BLaER1 (cell line): ENCODE measurements at regions not wholly inside any gene's neighbourhood (a gene's known extent, or its start where the extent isn't known, plus 50 kb on each side); places are given as distances from the start of the nearest gene placed in this dataset.

ENCODE experiments used
- H3K27ac ChIP-seq: shearing (Covaris generic); formaldehyde crosslinking; 2 replicates; pipeline ENCODE4 v1.8.1; 2022
- H3K27me3 ChIP-seq: shearing (Covaris generic); formaldehyde crosslinking; 2 replicates; pipeline ENCODE4 v1.8.1; 2022
- H3K36me3 ChIP-seq: shearing (Covaris generic); formaldehyde crosslinking; 2 replicates; pipeline ENCODE4 v1.8.1; 2022
- H3K4me1 ChIP-seq: shearing (Covaris generic); formaldehyde crosslinking; 2 replicates; pipeline ENCODE4 v1.8.1; 2022
- H3K4me2 ChIP-seq: shearing (Covaris generic); formaldehyde crosslinking; 2 replicates; pipeline ENCODE4 v1.8.1; 2022
- H3K4me3 ChIP-seq: shearing (Covaris generic); formaldehyde crosslinking; 2 replicates; pipeline ENCODE4 v1.8.1; 2022
- H3K9ac ChIP-seq: shearing (Covaris generic); formaldehyde crosslinking; 2 replicates; pipeline ENCODE4 v1.8.1; 2022
- H3K9me3 ChIP-seq: shearing (Covaris generic); formaldehyde crosslinking; 2 replicates; pipeline ENCODE4 v1.8.1; 2022
- H4K20me1 ChIP-seq: shearing (Covaris generic); formaldehyde crosslinking; 2 replicates; pipeline ENCODE4 v1.8.1; 2022
- Cebpa-rat ChIP-seq: shearing (Covaris generic); IDR thresholded peaks from 2 replicates; pipeline ENCODE4 v1.8.1; 2022

DNA sequence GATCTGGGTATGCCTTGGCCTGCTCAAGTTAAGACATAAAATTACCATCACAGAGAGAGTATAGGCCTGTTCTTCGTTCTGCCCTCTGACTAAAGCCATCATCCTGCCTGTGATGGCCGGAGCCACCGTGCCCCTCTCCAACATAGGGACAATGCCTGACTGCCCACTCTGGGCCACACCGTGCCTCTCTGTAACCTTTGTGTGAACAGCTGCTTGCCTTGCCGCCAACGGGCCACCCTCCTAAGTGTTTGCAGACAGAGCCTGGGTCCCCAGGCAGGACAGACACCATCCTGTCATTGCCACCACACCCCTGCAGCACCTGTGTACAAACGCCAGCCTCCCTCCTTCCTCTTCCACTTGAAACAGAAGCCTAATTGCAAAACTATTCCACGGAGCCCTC, 298.7 kb upstream of the TENM3 start:
- no peak for TF ChIP-seq Cebpa-rat
- no peak overlapping the region for H3K9ac ChIP-seq
- H3K27ac ChIP-seq, result no peak overlapping the region
- no peak overlapping the region for H3K4me2 ChIP-seq
- no peaks in the 10 kb centered on the region for H4K20me1 ChIP-seq
- no peaks in the 10 kb centered on the region for H3K36me3 ChIP-seq
- H3K27me3 ChIP-seq, result no peaks in the 10 kb centered on the region
- H3K4me1 ChIP-seq, result no peaks in the 10 kb centered on the region
- no peaks in the 10 kb centered on the region for H3K9me3 ChIP-seq
- H3K4me3 ChIP-seq, result no peak overlapping the region

DNA sequence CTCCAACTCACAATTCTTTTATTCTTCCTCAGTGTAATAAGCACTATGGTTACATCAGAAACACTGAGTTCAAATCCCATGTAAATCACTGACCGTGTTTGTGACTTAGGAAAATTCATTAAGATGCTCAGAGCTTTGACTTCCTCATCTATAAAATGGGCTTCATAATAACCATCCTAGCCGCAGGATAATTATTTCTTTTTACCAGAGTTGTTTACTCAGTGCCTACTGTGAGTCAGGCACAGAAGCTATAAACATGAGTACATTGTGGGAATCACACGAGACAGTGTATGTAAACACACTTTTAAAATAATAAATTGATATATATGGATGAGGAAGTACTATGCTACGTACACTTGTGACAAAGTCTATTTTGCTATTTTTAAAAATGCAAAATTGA, 296.3 kb upstream of the TENM3 start:
- Histone ChIP-seq H3K4me2 (no peak overlapping the region), H3K9ac (no peak overlapping the region), H3K4me3 (no peak overlapping the region), H3K36me3 (no peaks in the 10 kb centered on the region), H3K4me1 (no peaks in the 10 kb centered on the region), H3K27me3 (no peaks in the 10 kb centered on the region), H3K9me3 (no peaks in the 10 kb centered on the region), H3K27ac (no peak overlapping the region), H4K20me1 (no peaks in the 10 kb centered on the region)
- TF ChIP-seq Cebpa-rat, result no peak

DNA sequence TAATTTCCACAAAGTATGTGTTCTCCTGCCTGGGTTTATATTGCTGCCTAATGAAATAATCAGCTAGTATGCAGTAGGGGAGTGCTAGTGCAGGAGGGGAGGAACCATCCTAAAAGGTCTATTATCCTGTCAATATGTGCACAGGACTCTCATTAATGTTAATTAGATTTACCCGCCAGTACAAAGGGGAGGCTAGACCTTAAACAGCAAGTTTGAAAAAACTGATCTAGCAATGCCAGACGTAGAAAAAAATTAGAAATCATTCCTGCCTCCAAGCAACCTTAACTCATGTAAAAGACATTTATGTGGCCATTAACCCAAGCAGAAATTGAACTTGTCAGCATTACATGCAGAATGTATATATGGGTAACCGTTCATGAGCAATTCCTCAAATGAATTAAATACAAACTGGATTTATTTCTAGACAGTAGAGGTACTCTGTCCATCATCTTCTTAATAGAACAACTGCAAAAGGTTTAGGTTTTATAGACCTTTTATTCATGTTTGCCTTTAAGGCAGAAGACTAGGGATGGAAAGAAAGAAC, 294.3 kb upstream of the TENM3 start:
- Histone ChIP-seq H3K4me2 (no peak overlapping the region), H3K36me3 (no peaks in the 10 kb centered on the region), H3K4me1 (no peaks in the 10 kb centered on the region), H3K4me3 (no peak overlapping the region), H3K9me3 (no peaks in the 10 kb centered on the region), H3K9ac (no peak overlapping the region), H3K27me3 (no peaks in the 10 kb centered on the region), H3K27ac (no peak overlapping the region), H4K20me1 (no peaks in the 10 kb centered on the region)
- TF ChIP-seq Cebpa-rat, result no peak

DNA sequence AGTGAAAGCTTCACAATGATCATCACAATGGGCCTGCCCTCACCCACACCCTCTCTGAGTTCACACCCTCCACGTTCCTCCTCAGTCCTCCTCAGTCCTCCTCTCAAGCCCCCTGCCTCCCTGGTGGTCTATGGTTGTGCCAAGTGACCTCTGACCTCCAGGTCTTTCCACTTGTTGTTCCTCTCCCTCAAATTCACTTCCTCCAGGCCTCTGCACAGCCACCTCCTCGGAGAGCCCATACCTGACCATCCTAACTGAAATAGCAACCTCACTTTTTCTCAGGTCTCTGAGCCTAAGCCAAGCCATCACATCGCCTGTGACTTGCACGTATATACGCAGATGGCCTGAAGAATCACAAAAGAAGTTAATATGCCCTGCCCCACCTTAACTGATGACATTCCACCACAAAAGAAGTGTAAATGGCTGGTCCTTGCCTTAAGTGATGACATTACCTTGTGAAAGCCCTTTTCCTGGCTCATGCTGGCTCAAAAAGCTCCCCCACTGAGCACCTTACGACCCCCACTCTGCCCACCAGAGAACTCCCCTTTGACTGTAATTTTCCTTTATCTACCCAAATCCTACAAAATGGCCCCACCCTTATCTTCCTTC, 293.4 kb upstream of the TENM3 start:
- Histone ChIP-seq H4K20me1 (no peaks in the 10 kb centered on the region), H3K4me2 (no peak overlapping the region), H3K27me3 (no peaks in the 10 kb centered on the region), H3K9me3 (no peaks in the 10 kb centered on the region), H3K4me1 (no peaks in the 10 kb centered on the region), H3K9ac (no peak overlapping the region), H3K4me3 (no peak overlapping the region), H3K27ac (no peak overlapping the region), H3K36me3 (no peaks in the 10 kb centered on the region)
- no peak for TF ChIP-seq Cebpa-rat

DNA sequence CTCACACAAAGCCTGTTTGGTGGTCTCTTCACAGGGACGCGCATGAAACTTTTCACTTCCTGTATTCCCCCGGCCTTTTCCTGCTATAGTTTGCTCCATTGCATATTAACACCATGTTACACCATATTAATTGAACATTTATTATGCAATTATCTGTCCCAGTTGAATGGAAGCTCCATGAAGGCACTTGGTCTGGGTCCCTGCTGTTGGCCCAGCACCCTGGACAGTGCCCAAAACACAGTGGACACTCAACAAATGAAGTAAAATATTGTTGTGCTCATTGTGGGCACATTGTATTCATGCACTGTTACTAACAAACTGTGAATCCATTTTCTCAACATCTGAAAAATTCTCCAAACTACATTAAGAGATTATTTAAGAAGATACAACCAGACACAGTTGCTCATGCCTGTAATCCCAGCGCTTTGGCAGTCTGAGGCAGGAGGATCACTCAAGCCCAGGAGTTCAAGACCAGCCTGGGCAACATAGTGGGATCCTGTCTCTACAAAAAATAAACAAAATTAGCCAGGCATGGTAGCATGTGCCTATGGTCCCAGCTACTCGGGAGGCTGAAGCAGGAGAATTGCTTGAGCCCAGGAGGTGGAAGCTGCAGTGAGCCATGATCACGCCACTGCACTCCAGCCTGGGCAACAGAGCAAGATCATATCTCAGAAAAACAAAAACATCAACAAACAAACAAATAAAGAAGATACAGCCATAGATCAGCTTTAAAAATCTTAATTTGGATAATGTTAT, 292.7 kb upstream of the TENM3 start:
- no peaks in the 10 kb centered on the region for H4K20me1 ChIP-seq
- no peaks in the 10 kb centered on the region for H3K27me3 ChIP-seq
- TF ChIP-seq Cebpa-rat, result no peak
- H3K4me2 ChIP-seq, result no peak overlapping the region
- H3K9ac ChIP-seq, result no peak overlapping the region
- H3K27ac ChIP-seq, result no peak overlapping the region
- H3K9me3 ChIP-seq, result no peaks in the 10 kb centered on the region
- H3K4me1 ChIP-seq, result no peaks in the 10 kb centered on the region
- no peak overlapping the region for H3K4me3 ChIP-seq
- no peaks in the 10 kb centered on the region for H3K36me3 ChIP-seq

DNA sequence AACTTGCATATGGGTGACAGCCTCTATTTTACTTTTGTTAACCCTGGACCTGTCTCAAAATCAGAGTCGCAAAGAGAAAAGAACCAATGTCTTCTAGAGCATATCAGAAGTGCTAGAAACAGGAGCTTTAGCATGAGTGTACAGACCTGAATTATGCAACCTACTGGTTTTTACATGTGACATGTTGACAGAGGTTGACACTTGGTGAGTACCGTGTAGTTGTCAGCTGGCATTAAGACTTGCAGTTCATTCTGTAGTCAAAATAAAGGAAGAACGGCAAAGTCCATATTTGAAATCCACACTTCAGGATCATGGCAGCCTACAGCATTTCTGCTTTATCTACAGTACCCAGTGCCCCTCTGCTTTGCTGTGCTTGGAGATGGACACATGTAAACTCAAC, 291.9 kb upstream of the TENM3 start:
- Histone ChIP-seq H3K9ac (no peak overlapping the region), H4K20me1 (no peaks in the 10 kb centered on the region), H3K36me3 (no peaks in the 10 kb centered on the region), H3K4me2 (no peak overlapping the region), H3K27me3 (no peaks in the 10 kb centered on the region), H3K4me3 (no peak overlapping the region), H3K9me3 (no peaks in the 10 kb centered on the region), H3K4me1 (no peaks in the 10 kb centered on the region), H3K27ac (no peak overlapping the region)
- TF ChIP-seq Cebpa-rat, result no peak

DNA sequence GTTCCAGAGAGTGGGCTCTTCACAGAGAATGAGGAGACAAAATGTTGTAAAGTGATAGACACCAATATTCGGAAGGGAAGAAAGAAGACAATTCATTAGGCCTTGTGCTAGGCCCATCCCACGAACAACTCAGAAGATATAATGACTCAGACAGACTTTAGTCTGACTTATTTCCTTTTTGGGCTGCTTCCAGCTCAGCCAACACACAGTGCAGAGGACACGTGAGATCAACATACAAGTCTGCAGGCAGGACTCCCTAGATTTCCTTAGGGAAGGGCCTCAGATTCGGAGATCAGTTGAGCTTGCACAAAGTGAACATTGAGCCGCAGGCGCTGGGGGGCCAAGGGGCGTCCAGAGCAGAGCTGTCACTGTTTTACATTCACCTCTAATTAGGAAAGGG, 290.7 kb upstream of the TENM3 start:
- H3K9ac ChIP-seq, result no peak overlapping the region
- H3K4me3 ChIP-seq, result no peak overlapping the region
- no peaks in the 10 kb centered on the region for H3K27me3 ChIP-seq
- TF ChIP-seq Cebpa-rat, result no peak
- no peaks in the 10 kb centered on the region for H3K9me3 ChIP-seq
- H3K36me3 ChIP-seq, result no peaks in the 10 kb centered on the region
- no peaks in the 10 kb centered on the region for H4K20me1 ChIP-seq
- no peak overlapping the region for H3K4me2 ChIP-seq
- H3K4me1 ChIP-seq, result no peaks in the 10 kb centered on the region
- no peak overlapping the region for H3K27ac ChIP-seq

DNA sequence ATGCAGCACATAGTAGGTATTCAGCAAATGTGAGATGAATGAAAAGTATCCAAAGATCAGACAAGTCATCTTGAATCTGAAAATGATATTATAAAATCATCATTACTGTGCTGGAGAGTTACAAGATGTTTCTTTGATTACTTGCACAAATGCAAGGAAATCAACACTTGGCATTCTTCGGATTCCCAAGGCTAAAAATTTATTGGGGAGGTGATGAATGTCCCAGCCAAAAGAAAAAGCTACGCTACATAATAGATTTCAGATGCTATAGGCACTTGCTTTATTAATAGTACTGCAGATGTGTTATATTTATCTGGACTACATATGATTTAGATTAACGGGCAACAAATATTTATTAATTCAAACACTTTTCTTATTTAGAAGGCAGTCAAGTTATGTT, 286.7 kb upstream of the TENM3 start:
- Histone ChIP-seq H3K4me2 (no peak overlapping the region), H3K36me3 (no peaks in the 10 kb centered on the region), H3K9ac (no peak overlapping the region), H3K27me3 (no peaks in the 10 kb centered on the region), H3K4me1 (no peaks in the 10 kb centered on the region), H4K20me1 (no peaks in the 10 kb centered on the region), H3K4me3 (no peak overlapping the region), H3K27ac (no peak overlapping the region), H3K9me3 (no peaks in the 10 kb centered on the region)
- no peak for TF ChIP-seq Cebpa-rat

DNA sequence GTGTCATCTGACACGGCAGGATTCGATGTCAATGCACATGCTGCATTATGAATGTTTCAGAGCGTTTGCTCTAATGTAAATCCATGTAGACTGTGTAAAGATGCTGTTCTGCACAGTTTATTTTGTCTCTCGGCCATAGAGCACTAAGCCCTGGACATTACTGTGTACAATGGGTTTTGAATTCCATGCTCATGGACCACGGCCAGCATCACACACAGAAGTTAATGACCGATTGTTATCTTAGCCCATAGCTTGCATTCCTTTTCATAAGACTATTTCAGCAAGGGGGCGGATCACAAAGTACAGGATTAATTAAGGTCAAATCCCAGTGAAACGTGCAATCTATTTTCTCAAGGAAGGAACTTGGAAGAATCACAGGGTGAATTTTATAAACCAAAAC, 286.1 kb upstream of the TENM3 start:
- Histone ChIP-seq H3K4me3 (no peak overlapping the region), H4K20me1 (no peaks in the 10 kb centered on the region), H3K4me2 (no peak overlapping the region), H3K27ac (no peak overlapping the region), H3K36me3 (no peaks in the 10 kb centered on the region), H3K9me3 (no peaks in the 10 kb centered on the region), H3K9ac (no peak overlapping the region), H3K4me1 (no peaks in the 10 kb centered on the region), H3K27me3 (no peaks in the 10 kb centered on the region)
- no peak for TF ChIP-seq Cebpa-rat

DNA sequence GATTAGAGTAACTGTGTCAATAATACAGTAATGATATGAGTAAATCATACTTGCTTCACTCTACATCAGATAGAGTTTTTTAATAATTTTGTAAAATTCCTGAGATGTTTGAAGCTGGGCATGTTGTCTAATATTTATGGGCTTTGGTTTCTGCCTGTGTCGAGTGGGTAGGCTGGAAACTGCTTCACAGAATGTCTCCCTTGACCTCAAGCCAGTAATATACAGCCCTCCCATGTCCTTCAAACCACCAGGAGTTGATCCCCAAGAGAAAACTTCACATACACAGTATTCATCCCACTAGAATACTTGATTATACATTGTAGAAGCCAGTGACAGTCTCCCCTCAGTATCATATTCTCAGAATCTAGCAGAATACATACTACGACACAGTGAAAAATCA, 284.8 kb upstream of the TENM3 start:
- no peak overlapping the region for H3K4me2 ChIP-seq
- H3K27ac ChIP-seq, result no peak overlapping the region
- no peaks in the 10 kb centered on the region for H3K9me3 ChIP-seq
- H4K20me1 ChIP-seq, result no peaks in the 10 kb centered on the region
- no peak overlapping the region for H3K9ac ChIP-seq
- no peaks in the 10 kb centered on the region for H3K4me1 ChIP-seq
- no peaks in the 10 kb centered on the region for H3K36me3 ChIP-seq
- no peaks in the 10 kb centered on the region for H3K27me3 ChIP-seq
- H3K4me3 ChIP-seq, result no peak overlapping the region
- TF ChIP-seq Cebpa-rat, result no peak
